IPS-18c (cell line): ENCODE measurements at regions not wholly inside any gene's neighbourhood (a gene's known extent, or its start where the extent isn't known, plus 50 kb on each side); places are given as distances from the start of the nearest gene placed in this dataset.
"Not testable (repeated sequence)": the region's sequence is repeated elsewhere in the genome, so short reads cannot be mapped to it uniquely, and the experiment has no call there.

Experiments used
- H3K4me3 ChIP-seq: 2 replicates; pipeline ENCODE4 v1.7.0; 2013; ENCODE audit warnings: low read depth, mild to moderate bottlenecking, low read length, moderate library complexity; ENCODE audit not compliant: insufficient read depth
- H3K9me3 ChIP-seq: one replicate; pipeline ENCODE4 v1.6.1; 2013; ENCODE audit warnings: mild to moderate bottlenecking, low read length, moderate library complexity; ENCODE audit not compliant: control insufficient read depth, insufficient read depth

GRCh38 chr16:88128556-88128955, 177.3 kb downstream of the BANP start:
- no peak overlapping the region for H3K4me3 ChIP-seq
- H3K9me3 ChIP-seq = no peaks in the 10 kb centered on the region

GRCh38 chr16:88129133-88129532, 177.9 kb downstream of the BANP start:
- H3K4me3 ChIP-seq, H3K9me3 ChIP-seq: not testable (repeated sequence)

DNA sequence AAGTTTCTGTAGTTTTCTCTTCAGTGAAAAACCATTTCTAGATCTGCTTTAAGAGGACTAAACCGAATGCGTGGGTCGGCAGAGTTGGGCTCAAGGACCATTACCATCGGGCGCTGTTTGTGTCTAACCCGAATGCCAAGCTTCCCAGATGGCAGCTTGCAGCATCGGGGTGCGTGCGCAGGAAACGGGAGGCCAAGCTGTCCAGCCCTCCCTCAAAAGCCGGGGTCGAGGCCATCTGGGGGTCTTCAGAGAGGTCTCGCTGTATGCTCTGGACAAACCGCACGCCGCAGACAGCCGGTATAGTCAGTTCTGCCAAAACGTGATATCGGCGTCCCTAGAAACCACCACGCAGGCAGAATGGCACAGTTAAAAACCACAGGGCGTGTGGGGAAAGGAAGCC, 178.8 kb downstream of the BANP start:
- Histone ChIP-seq H3K9me3 (no peaks in the 10 kb centered on the region), H3K4me3 (no peak overlapping the region)

- H3K4me3 ChIP-seq = no peak overlapping the region
- no peaks in the 10 kb centered on the region for H3K9me3 ChIP-seq
Measured at GRCh38 chr16:88130681-88131080, 179.4 kb downstream of the BANP start.

DNA sequence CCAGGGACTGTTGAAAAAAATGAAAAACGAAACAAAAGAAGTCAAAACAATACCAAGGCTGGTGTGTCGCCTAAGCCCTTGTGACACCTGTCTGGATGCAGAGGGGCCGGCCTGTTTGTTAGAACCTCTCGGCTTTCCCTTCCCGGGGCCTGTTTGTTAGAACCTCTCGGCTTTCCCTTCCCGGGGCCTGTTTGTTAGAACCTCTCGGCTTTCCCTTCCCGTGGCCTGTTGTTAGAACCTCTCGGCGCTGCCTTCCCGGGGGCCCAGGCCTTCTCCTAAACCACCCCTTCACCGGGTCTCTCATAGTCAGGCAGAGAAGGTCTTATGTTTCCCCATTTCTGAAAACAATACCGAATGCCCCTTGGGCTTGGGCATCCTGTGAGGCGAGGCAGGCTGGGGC, 180.0 kb downstream of the BANP start:
- Histone ChIP-seq H3K9me3 (no peaks in the 10 kb centered on the region), H3K4me3 (no peak overlapping the region)

- H3K4me3 ChIP-seq = no peak overlapping the region
- H3K9me3 ChIP-seq = no peaks in the 10 kb centered on the region
Measured at GRCh38 chr16:88131966-88132365, 180.7 kb downstream of the BANP start.

GRCh38 chr16:88132836-88133506, 181.7 kb downstream of the BANP start:
- H3K9me3 ChIP-seq = no peaks in the 10 kb centered on the region

GRCh38 chr16:88133507-88133843, 182.2 kb downstream of the BANP start:
- H3K4me3 ChIP-seq = no peak overlapping the region
- H3K9me3 ChIP-seq = no peaks in the 10 kb centered on the region

More at GRCh38 chr16:88132836-88133506, 181.7 kb downstream of the BANP start:
- H3K4me3 ChIP-seq = no peak overlapping the region

GRCh38 chr16:88134172-88134898, 183.1 kb downstream of the BANP start:
- H3K9me3 ChIP-seq = not testable (repeated sequence)

DNA sequence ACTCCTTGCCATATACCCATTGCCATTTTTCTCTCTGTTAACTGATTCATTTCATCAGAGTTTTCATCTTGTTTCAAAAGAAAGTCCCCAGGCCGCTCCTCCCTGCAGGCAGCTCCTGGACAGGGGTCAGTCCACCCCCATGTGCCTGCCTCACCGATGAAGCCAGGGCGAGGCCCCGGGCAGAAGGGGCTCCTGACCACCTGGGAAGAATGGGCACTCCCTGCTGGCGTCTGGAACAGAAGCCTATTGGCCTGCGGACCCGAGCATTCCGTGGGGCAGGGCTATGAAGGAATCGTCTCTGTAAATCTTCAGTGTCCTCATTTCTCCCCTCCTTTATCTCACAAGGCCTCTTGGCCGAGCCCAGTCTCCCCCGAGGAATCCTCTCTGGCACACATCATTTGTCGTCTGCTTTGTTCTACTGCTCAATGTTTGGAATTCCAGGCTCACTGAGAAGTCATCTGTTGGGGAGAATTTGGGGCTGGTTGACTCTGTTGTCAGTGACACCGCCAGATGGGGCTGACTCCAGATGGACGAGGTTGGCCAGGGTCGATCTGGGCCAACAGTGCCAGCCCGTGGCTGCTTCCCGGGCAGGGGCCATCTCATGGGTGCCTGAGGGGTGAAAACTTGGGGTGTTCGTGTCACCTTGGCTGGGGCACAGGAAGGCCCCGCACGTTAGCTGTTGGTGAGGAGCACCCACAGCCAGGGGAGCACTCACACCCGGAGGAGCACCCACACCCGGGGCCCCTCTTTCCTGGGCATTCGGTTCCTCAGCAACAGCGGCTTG, 183.9 kb downstream of the BANP start:
- not testable (repeated sequence) for H3K4me3 ChIP-seq, H3K9me3 ChIP-seq

More at GRCh38 chr16:88134172-88134898, 183.1 kb downstream of the BANP start:
- H3K4me3 ChIP-seq = not testable (repeated sequence)

GRCh38 chr16:88136211-88136713, 185.0 kb downstream of the BANP start:
- not testable (repeated sequence) for H3K9me3 ChIP-seq, H3K4me3 ChIP-seq

- H3K4me3 ChIP-seq, H3K9me3 ChIP-seq: not testable (repeated sequence)
Measured at GRCh38 chr16:88136939-88137338, 185.7 kb downstream of the BANP start.

DNA sequence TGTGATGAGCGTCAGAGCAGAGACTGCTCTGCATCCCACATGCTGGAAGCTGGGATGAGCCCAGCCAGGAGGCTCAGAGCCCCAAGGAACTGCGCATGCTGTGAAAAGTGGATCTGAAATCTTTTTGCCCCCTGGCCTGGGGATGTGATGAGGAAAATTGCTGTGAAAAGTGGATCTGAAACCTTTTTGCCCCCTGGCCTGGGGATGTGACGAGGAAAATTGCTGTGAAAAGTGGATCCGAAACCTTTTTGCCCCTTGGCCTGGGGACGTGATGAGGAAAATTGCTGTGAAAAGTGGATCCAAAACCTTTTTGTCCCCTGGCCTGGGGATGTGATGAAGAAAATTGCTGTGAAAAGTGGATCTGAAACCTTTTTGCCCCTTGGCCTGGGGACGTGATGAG, 187.9 kb downstream of the BANP start:
- not testable (repeated sequence) for H3K4me3 ChIP-seq, H3K9me3 ChIP-seq

DNA sequence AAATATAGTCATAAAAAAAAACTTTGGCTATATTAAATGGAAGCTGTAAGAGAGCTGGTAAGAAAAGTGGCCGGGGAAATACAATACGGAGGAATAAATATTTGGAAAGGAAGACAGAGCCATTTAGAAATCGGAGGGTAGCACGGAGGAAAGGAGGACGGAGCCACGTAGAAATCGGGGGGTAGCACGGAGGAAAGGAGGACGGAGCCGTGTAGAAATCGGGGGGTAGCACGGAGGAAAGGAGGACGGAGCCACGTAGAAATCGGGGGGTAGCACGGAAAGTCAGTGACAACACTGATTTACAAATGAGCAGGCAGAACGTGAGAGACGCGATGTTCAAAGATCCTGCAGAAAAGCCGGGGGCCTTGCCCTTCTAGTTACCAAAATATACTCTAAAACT, 189.0 kb downstream of the BANP start:
- H3K4me3 ChIP-seq, H3K9me3 ChIP-seq: not testable (repeated sequence)

- peaks cover 2% of the 10 kb centered on the region for H3K9me3 ChIP-seq
- H3K4me3 ChIP-seq = no peak overlapping the region
Measured at GRCh38 chr16:88141580-88141979, 190.3 kb downstream of the BANP start.

DNA sequence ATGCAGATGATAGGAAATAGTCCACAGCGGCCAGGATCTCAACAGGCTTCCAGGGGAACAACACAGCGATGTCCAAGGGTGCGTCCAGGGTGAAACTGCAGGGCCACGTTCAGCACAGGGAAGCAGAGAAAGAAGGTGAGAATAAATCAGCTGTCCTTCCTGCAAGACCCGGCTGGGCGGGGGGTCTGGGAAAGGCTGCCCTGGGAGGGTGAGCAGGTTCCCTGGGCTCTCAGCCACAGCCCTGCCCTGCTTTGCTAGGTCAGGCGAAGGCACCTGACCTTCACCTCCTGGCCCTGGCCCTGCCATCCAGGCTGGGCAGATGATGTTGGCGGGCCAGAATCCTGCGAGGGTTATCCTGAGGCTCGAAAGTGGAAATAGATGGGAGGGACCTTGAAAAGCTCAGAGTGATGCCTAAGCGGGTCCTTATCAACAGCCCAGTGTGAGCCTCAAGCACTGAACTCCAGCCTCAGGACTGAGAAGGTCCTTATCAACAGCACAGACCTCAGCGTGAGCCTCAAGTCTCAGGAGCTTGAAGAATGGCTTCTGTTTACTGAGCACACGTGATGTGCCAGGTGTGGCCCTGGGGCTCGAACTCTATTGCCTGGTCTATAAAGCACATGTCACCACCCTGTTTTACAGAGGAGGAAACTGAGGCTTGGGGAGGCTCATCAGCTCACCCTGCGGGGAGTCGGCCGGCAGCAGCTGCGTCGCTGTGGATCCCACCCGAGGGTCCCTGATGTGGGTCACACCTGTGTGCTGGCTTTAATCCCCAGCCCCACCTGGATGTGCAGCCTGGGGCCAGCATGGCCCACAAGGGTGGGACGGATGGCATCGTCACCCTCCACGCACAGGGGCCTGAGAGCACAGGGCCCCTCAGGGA, 191.1 kb downstream of the BANP start:
- H3K9me3 ChIP-seq, H3K4me3 ChIP-seq: not testable (repeated sequence)
